ENCODE measurements at regions not wholly inside any gene's neighbourhood (a gene's known extent, or its start where the extent isn't known, plus 50 kb on each side); places are given as distances from the start of the nearest gene placed in this dataset.

DNA sequence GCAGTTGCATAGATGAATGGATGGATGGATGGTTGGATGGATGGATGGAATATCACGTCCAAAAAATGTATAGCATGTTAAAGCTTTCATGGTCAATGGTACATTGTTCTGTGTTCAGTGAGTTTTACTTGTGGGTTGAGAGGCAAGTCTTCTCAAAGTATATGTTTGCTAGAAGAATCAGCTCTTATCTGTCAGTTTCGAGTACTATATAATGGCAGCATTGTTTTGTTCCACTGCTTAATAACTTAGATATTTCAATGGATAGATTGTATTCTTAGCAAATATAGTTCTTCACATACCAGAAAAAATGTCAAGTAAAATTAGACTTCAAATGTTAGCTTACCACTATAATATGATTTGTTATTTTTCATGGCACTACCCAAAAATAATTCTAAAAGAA lies 100.9 kb upstream of the CDIN1 start:
- no peak overlapping the region for H3K4me3 Mint-ChIP-seq
- intact Hi-C loops (cut with micrococcal nuclease) = no loop called here

DNA sequence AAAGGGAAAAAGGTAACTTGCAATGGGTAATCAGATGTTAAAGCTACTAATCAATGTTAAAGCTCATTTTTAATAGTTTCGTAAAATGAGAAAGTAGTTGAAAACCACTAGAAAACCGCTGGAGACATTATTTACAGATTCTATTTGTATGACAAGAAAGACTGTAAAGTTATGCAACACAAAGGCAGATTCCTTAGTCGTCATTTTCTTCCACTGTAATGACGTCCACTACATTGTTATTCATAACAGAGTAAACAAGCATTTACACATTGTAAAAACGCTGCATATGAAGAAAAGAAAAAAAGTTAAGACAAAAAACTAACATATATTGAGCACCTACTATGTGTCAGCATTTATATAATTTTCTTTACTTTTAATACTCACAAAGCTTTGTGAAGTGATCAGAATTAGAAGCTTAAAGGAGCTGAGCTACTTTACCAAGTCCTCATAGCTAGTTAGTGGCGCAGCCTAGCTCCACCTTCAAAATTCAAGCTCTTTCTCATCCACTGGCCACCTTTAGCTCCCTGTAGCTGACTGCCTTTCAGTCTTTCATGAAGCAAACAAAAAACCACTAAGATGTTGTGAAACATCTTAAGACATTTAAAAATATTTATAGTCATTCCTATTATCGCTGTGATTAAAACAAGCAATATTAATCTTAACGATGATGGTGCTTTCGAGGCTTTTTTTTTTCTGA lies 100.1 kb upstream of the CDIN1 start:
- H3K27me3 Mint-ChIP-seq (ENCODE audit: low read depth) = peaks cover 9% of the 10 kb centered on the region
- no peak for DNase-seq
- CTCF ChIA-PET = no interaction called here

More for the DNA sequence above, 100.9 kb upstream of the CDIN1 start:
- DNase-seq = no peak
- Mint-ChIP-seq H3K36me3 (ENCODE audit: low read depth) (no peaks in the 10 kb centered on the region), H3K9me3 (no peaks in the 10 kb centered on the region), H3K27ac (no peak overlapping the region), H3K27me3 (ENCODE audit: low read depth) (peaks cover 9% of the 10 kb centered on the region), H3K4me1 (ENCODE audit: low read depth) (no peaks in the 10 kb centered on the region)
- CTCF ChIA-PET = no interaction called here

DNA sequence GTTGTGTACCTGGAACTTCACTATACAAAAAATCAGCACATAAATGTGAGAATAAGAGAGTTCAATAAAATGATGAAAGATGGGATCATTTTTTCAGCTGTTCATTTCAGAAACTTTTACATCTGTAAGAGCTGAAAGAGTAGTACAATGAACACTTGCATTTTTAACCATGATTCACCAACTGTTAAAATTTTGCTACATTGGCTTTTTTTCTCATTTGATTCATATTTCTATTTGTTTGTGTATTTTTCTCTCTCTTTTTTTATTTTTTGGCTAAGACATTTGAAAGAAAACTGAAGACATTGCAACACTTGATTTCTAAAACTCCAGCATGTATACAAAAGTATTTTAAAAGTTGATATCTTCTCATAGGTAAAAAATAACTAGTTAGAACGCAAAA lies 98.3 kb upstream of the CDIN1 start:
- Mint-ChIP-seq H3K4me1 (ENCODE audit: low read depth) (no peaks in the 10 kb centered on the region), H3K9me3 (no peaks in the 10 kb centered on the region), H3K4me3 (no peak overlapping the region), H3K27me3 (ENCODE audit: low read depth) (peaks cover 9% of the 10 kb centered on the region), H3K27ac (no peak overlapping the region), H3K36me3 (ENCODE audit: low read depth) (no peaks in the 10 kb centered on the region)
- DNase-seq = no peak
- intact Hi-C loops (cut with micrococcal nuclease) = no loop called here
- CTCF ChIA-PET = no interaction called here

More for the DNA sequence above, 100.1 kb upstream of the CDIN1 start:
- intact Hi-C loops (cut with micrococcal nuclease) = no loop called here
- Mint-ChIP-seq H3K4me1 (ENCODE audit: low read depth) (no peaks in the 10 kb centered on the region), H3K9me3 (no peaks in the 10 kb centered on the region), H3K27ac (no peak overlapping the region), H3K4me3 (no peak overlapping the region), H3K36me3 (ENCODE audit: low read depth) (no peaks in the 10 kb centered on the region)

DNA sequence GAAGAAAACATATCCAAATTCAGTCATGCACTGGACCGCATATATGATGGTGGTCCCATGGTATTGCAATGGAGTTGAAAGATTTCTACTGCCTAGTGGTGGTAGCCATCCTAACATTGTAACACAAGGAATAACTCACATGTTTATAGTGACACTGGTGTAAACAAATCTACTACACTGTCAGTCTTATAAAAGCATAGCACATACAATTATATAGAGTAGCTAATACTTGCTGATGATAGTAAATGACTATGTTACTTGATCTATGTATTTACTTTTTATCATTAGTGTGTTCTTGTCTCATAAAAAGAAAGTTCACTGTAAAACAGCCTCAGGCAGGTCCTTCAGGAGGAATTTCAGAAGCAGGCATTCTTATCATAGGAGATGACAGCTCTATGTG lies 96.0 kb upstream of the CDIN1 start:
- H3K27ac Mint-ChIP-seq = no peak overlapping the region
- peaks cover 11% of the 10 kb centered on the region for H3K27me3 Mint-ChIP-seq (ENCODE audit: low read depth)
- CTCF ChIA-PET = interaction anchor here (0.6 kb wide), 1 partner anchor 128 kb away, joined by 3 read pairs; no protein-coding TSS in a partner anchor
- no peak for DNase-seq
- intact Hi-C loops (cut with micrococcal nuclease) = no loop called here
- H3K4me1 Mint-ChIP-seq (ENCODE audit: low read depth) = no peaks in the 10 kb centered on the region
- H3K36me3 Mint-ChIP-seq (ENCODE audit: low read depth) = no peaks in the 10 kb centered on the region
- no peak overlapping the region for H3K4me3 Mint-ChIP-seq
- no peaks in the 10 kb centered on the region for H3K9me3 Mint-ChIP-seq

DNA sequence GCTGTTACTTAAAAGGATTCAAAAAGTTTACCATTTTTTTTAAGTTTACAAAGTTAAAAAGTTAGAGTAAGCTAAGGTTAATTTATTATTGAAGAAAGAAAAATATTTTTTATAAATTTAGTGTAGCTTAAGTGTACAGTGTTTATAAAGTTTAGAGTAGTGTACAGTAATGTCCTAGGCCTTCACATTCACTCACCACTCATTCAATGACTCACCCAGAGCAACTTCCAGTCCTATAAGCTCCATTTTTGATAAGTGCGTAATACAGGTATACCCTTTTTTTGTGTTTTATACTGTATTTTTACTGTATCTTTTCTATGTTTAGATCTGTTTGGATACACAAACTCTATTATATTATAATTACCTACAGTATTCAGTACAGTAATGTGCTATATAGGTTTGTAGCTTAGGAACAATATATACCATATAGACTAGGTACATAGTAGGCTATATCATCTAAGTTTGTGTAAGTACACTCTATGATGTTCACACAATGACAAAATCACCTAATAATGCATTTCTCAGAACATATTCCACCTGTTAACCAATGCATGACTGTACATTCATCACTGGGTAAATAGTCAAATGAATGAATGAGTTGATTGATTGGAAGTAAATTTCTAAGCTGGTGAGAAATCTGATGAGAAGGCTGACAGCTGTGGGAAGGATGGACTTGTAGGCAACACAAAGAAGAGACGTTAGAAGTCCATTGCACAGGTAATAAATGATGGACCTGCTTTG lies 95.2 kb upstream of the CDIN1 start:
- peaks cover 11% of the 10 kb centered on the region for H3K27me3 Mint-ChIP-seq (ENCODE audit: low read depth)
- intact Hi-C loops (cut with micrococcal nuclease) = no loop called here
- H3K4me3 Mint-ChIP-seq = no peak overlapping the region
- no peaks in the 10 kb centered on the region for H3K9me3 Mint-ChIP-seq
- DNase-seq = no peak
- H3K27ac Mint-ChIP-seq = no peak overlapping the region
- no peaks in the 10 kb centered on the region for H3K36me3 Mint-ChIP-seq (ENCODE audit: low read depth)
- H3K4me1 Mint-ChIP-seq (ENCODE audit: low read depth) = no peaks in the 10 kb centered on the region
- CTCF ChIA-PET = no interaction called here

DNA sequence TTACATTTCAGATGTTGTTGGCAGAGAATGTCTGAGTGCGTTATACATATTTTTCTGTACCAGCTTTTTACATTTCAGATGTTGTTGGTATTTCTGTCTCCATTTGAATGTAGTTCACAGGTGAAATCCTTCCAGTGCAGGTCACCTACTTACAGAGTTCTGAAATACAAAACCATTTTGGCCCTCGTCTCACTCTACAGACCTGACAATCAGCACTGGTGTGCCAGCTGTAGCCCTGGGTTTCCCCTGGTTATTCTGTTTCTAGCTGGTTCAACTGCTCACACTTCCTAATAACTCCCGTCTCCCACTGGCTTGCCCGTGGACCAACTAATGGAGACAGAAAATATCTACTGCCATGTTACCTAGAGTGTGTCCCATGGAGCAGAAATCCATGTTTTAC lies 87.5 kb upstream of the CDIN1 start:
- H3K27ac Mint-ChIP-seq = no peak overlapping the region
- no peak for DNase-seq
- no peaks in the 10 kb centered on the region for H3K4me1 Mint-ChIP-seq (ENCODE audit: low read depth)
- CTCF ChIA-PET = no interaction called here
- intact Hi-C loops (cut with micrococcal nuclease) = no loop called here
- H3K27me3 Mint-ChIP-seq (ENCODE audit: low read depth) = peaks cover 7% of the 10 kb centered on the region
- H3K36me3 Mint-ChIP-seq (ENCODE audit: low read depth) = no peaks in the 10 kb centered on the region
- H3K9me3 Mint-ChIP-seq = no peaks in the 10 kb centered on the region
- no peak overlapping the region for H3K4me3 Mint-ChIP-seq

DNA sequence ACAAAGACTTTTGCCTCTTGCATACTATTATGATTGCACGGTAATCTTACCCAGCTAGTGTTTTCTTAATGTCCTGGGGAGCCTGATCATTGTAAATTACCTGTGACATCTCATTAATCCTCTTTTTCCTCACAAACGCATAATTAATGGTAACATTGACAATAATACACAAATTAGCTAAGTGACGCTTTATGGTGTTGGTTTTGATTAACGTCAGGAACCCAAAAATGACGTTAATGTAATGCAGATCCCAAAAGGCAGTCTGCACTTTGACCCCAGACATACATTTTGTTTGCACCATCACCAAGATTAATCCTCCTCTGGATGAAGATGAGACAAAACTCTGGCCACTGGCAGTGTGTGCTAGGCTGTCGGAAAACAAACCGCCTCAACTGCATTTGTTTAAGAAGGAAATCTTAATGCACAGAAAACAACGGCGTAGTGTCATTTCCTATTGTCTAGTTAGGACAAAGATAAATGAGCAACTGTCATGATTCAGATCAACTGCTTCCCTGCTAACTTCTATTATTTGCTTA lies 83.9 kb upstream of the CDIN1 start:
- CTCF ChIA-PET = no interaction called here
- DNase-seq = no peak
- H3K27me3 Mint-ChIP-seq (ENCODE audit: low read depth) = peaks cover 12% of the 10 kb centered on the region
- no peaks in the 10 kb centered on the region for H3K9me3 Mint-ChIP-seq
- no peak overlapping the region for H3K4me3 Mint-ChIP-seq
- H3K36me3 Mint-ChIP-seq (ENCODE audit: low read depth) = no peaks in the 10 kb centered on the region
- H3K4me1 Mint-ChIP-seq (ENCODE audit: low read depth) = no peaks in the 10 kb centered on the region
- intact Hi-C loops (cut with micrococcal nuclease) = no loop called here
- no peak overlapping the region for H3K27ac Mint-ChIP-seq

DNA sequence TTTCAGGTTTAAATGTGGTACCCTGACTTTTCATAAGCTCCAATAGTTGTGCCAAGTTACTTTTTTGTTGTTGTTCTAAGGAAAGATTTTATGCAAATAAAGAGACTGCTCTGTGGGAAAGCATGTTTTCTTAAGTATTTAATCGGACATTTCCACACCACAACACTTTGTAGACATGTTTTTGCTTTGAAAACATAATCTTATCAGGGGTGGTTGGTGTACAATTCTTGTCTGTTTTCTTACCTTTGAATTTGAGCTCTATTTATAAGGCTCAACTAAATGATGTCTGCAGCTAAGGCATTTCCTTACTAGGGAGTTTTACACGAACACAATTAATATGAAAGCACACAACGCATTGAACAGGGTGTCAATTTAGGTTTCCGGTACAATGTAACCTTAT lies 81.5 kb upstream of the CDIN1 start:
- Mint-ChIP-seq H3K4me3 (no peak overlapping the region), H3K9me3 (no peaks in the 10 kb centered on the region), H3K36me3 (ENCODE audit: low read depth) (no peaks in the 10 kb centered on the region), H3K27me3 (ENCODE audit: low read depth) (peaks cover 12% of the 10 kb centered on the region), H3K4me1 (ENCODE audit: low read depth) (no peaks in the 10 kb centered on the region), H3K27ac (no peak overlapping the region)
- intact Hi-C loops (cut with micrococcal nuclease) = loop anchor here (2.0 kb wide), 1 partner anchor 745 kb away; no protein-coding TSS in a partner anchor
- DNase-seq = no peak
- CTCF ChIA-PET = interaction anchor here (0.6 to 0.7 kb wide), 2 partner anchors 462 to 1102 kb away, joined by 5 to 6 read pairs; no protein-coding TSS in a partner anchor

DNA sequence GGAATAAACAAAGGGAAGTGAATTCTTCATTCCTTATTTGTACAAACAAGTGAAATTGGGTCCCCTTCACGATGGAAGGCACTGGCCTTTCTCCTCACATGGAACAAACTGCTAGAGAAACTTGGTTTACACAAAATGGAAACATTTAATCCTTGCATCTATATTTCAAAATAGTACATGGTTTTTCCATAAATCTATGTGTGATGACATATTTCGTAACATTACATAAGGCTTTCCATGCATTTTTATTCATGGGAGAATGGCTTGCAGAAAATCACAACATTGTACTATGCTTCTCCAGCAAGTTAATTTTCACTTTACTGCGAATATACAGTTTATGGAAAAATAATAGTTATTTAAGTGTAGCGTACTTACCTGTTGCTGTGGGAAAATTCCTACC lies 81.0 kb upstream of the CDIN1 start:
- H3K27ac Mint-ChIP-seq = no peak overlapping the region
- peaks cover 12% of the 10 kb centered on the region for H3K27me3 Mint-ChIP-seq (ENCODE audit: low read depth)
- no peaks in the 10 kb centered on the region for H3K9me3 Mint-ChIP-seq
- no peaks in the 10 kb centered on the region for H3K36me3 Mint-ChIP-seq (ENCODE audit: low read depth)
- CTCF ChIA-PET = no interaction called here
- no peaks in the 10 kb centered on the region for H3K4me1 Mint-ChIP-seq (ENCODE audit: low read depth)
- no peak for DNase-seq
- no peak overlapping the region for H3K4me3 Mint-ChIP-seq
- intact Hi-C loops (cut with micrococcal nuclease) = loop anchor here (2.0 kb wide), 1 partner anchor 746 kb away; no protein-coding TSS in a partner anchor

DNA sequence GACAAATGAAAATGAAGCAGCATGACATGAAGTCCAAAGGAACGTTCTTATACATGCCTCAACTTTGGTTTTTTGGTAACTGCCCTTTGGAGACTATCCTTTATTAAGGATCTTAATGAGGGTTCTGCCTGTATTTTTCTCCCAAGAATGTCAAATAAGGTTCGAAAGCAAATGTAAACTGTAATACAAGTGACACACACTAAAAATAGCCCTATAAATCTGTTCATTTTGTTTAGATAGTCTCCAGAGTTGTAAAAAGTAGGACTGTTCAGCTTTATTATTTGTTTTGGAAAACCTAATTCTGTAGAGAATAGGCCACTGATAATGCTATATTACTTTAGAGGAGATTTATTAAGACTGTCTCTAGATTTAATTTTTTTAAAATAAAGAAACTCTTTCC lies 80.5 kb upstream of the CDIN1 start:
- peaks cover 13% of the 10 kb centered on the region for H3K27me3 Mint-ChIP-seq (ENCODE audit: low read depth)
- intact Hi-C loops (cut with micrococcal nuclease) = loop anchor here (2.0 kb wide), 1 partner anchor 746 kb away; no protein-coding TSS in a partner anchor
- no peak for DNase-seq
- H3K4me1 Mint-ChIP-seq (ENCODE audit: low read depth) = no peaks in the 10 kb centered on the region
- CTCF ChIA-PET = interaction anchor here (0.9 kb wide), 1 partner anchor 748 kb away, joined by 3 read pairs; no protein-coding TSS in a partner anchor
- no peak overlapping the region for H3K27ac Mint-ChIP-seq
- no peaks in the 10 kb centered on the region for H3K36me3 Mint-ChIP-seq (ENCODE audit: low read depth)
- no peak overlapping the region for H3K4me3 Mint-ChIP-seq
- H3K9me3 Mint-ChIP-seq = no peaks in the 10 kb centered on the region

DNA sequence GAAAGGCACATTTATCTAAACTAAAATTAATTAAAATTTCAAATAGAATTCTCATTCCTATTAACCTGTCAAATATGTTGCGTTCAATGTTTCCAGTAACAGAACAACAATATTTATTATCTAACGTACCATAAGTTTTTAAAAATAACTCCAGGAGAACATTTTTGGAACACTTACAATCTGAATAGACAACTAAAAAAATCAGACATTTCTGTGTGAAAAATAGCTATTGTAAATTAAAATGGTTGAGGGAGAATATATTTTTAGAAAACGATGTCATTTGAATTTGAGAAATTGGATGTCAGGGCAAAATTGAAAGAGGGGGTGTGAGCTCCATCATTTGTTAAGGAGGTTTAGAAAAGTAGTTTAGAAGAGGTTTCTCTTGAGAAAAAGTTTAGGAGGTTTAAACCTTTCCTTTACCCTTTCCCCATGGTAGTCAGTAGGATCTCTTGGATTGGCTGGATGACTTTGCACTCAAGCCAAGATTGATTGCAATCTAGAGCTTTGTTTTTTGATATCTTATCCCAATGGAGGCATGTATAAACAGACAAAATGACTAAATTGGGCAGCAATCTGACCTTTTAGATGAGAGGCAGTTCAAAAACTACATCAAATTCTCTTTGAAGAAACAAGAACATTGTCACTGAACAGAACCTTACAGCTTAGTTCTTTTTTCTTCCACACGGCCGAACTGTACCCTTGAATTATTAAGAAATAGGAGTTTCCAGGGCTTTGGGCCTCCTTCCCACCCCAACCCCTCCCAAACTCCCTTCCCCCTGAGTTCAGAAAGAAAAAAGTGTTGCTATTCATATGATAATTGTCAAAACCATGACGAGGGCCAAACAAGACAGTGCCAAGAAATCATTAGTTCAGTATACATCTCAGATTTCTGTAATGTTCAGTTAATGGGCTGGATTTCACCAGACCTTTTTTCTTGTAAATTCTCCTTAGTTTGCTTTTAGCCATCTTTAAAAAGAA lies 79.7 kb upstream of the CDIN1 start:
- Mint-ChIP-seq H3K4me3 (no peak overlapping the region), H3K36me3 (ENCODE audit: low read depth) (no peaks in the 10 kb centered on the region), H3K27me3 (ENCODE audit: low read depth) (peaks cover 14% of the 10 kb centered on the region), H3K27ac (no peak overlapping the region), H3K4me1 (ENCODE audit: low read depth) (no peaks in the 10 kb centered on the region), H3K9me3 (no peaks in the 10 kb centered on the region)
- DNase-seq = no peak
- CTCF ChIA-PET = interaction anchor here (0.9 kb wide), 1 partner anchor 748 kb away, joined by 3 read pairs; no protein-coding TSS in a partner anchor
- intact Hi-C loops (cut with micrococcal nuclease) = loop anchor here (2.0 to 10.0 kb wide), 5 partner anchors 65 to 982 kb away; no protein-coding TSS in a partner anchor
